Endothelial cell of umbilical vein (primary cell): ENCODE measurements at regions not wholly inside any gene's neighbourhood (a gene's known extent, or its start where the extent isn't known, plus 50 kb on each side); places are given as distances from the start of the nearest gene placed in this dataset.

ENCODE experiments used
- BruUV-seq: library from RNA; stranded (reverse); fragments of 400-500 nt; replicated peaks from 2 replicates; lab custom pipeline; 2021; lab: Mats Ljungman, UMichigan
- CTCF ChIA-PET: fragments of 300-600, 350-600 bp; sonication (Branson Sonifier 250); formaldehyde crosslinking; loops from one replicate; lab custom pipeline; 2021; ENCODE audit warnings: antibody characterized with exemption, inconsistent platforms; lab: Charles Lee
- POLR2A ChIA-PET: fragments of 300-600, 350-600 bp; sonication (Branson Sonifier 250); formaldehyde crosslinking; loops from one replicate; lab custom pipeline; 2021; ENCODE audit warnings: antibody characterized with exemption, inconsistent platforms; lab: Charles Lee
- DNase-seq: peaks from one replicate; pipeline ENCODE4 v3.0.0-alpha.2; 2011; ENCODE audit warnings: low read depth, low spot score
- FAIRE-seq: peaks from 2 replicates; lab custom pipeline; 2011; peaks lifted over from hg19 to GRCh38; lab: Jason Lieb, UNC
- H2AFZ ChIP-seq: 2 replicates; pipeline ENCODE4 v1.6.0; 2012; ENCODE audit warnings: low read depth, low read length, control low read depth, inconsistent platforms
- H3K27ac ChIP-seq: 2 replicates; pipeline ENCODE4 v1.5.1; 2011; ENCODE audit warnings: low read depth, mild to moderate bottlenecking, control low read depth, low read length, moderate library complexity; ENCODE audit not compliant: insufficient read depth
- H3K27me3 ChIP-seq, 2 experiments: 2 replicates each; pipeline versions ENCODE4 v1.6.0 to v1.6.1; 2011; ENCODE audit warnings: low read length in 2 of 2, mixed read lengths in 1 of 2; ENCODE audit not compliant: control insufficient read depth in 2 of 2, insufficient read depth in 2 of 2
- H3K36me3 ChIP-seq, 2 experiments: 2 replicates in 1 of 2; 3 replicates in 1 of 2; pipeline ENCODE4 v1.5.1; 2011; ENCODE audit warnings: low read length in 2 of 2, mild to moderate bottlenecking in 1 of 2, moderate library complexity in 1 of 2; ENCODE audit not compliant: control insufficient read depth in 2 of 2, insufficient read depth in 2 of 2; ENCODE audit errors: extremely low read depth in 1 of 2
- H3K4me1 ChIP-seq: 3 replicates; pipeline ENCODE4 v1.5.1; 2011; ENCODE audit warnings: mild to moderate bottlenecking, low read length; ENCODE audit not compliant: control insufficient read depth, insufficient read depth; ENCODE audit errors: extremely low read depth
- H3K4me2 ChIP-seq: 2 replicates; pipeline ENCODE4 v1.6.1; 2011; ENCODE audit warnings: low read length, control low read depth, mixed read lengths; ENCODE audit not compliant: insufficient read depth
- H3K4me3 ChIP-seq, 3 experiments: fragments of 200-600 bp in 1 of 3; sonication (generic), shearing (Covaris generic) in 1 of 3; replicated peaks in 1 of 3; 2 replicates each; pipeline ENCODE4 v1.5.1; 2011 to 2016; ENCODE audit warnings: control low read depth in 3 of 3, low read length in 3 of 3, mild to moderate bottlenecking in 2 of 3, inconsistent platforms in 1 of 3, low read depth in 1 of 3, moderate library complexity in 1 of 3; ENCODE audit not compliant: insufficient read depth in 1 of 3
- H3K79me2 ChIP-seq: 2 replicates; pipeline ENCODE4 v1.6.0; 2012; ENCODE audit warnings: low read length, inconsistent platforms; ENCODE audit not compliant: control insufficient read depth, insufficient read depth
- H3K9ac ChIP-seq: replicated peaks from 2 replicates; pipeline ENCODE3; 2011; ENCODE audit warnings: low read length, control low read depth; ENCODE audit not compliant: insufficient read depth; ENCODE audit errors: extremely low read depth
- H3K9me1 ChIP-seq: replicated peaks from 3 replicates; pipeline ENCODE4 v1.6.0; 2011; ENCODE audit warnings: mild to moderate bottlenecking, low read length; ENCODE audit not compliant: control insufficient read depth, insufficient read depth; ENCODE audit errors: extremely low read depth
- H3K9me3 ChIP-seq: replicated peaks from 2 replicates; pipeline ENCODE4 v1.5.1; 2012; ENCODE audit warnings: low read length, inconsistent platforms; ENCODE audit not compliant: control insufficient read depth, insufficient read depth
- H4K20me1 ChIP-seq: replicated peaks from 2 replicates; pipeline ENCODE3; 2011; ENCODE audit warnings: mild to moderate bottlenecking, low read length; ENCODE audit not compliant: control insufficient read depth, insufficient read depth; ENCODE audit errors: extremely low read depth
- EZH2 ChIP-seq: IDR thresholded peaks from 2 replicates; pipeline ENCODE4 v1.6.1; 2012; ENCODE audit warnings: borderline replicate concordance, low read depth, mild to moderate bottlenecking, moderate library complexity, low read length, inconsistent platforms; ENCODE audit not compliant: severe bottlenecking
- FOS ChIP-seq: IDR thresholded peaks from 2 replicates; pipeline ENCODE4 v1.6.1; 2011; ENCODE audit warnings: mild to moderate bottlenecking, low read length, moderate library complexity, borderline replicate concordance; ENCODE audit not compliant: insufficient read depth
- JUN ChIP-seq: IDR thresholded peaks from 2 replicates; pipeline ENCODE4 v1.6.1; 2011; ENCODE audit warnings: borderline replicate concordance, low read depth; ENCODE audit not compliant: insufficient read length, insufficient read depth
- MAX ChIP-seq: IDR thresholded peaks from 2 replicates; pipeline ENCODE4 v1.6.1; 2011; ENCODE audit not compliant: insufficient read depth, insufficient read length
- MYC ChIP-seq: IDR thresholded peaks from one replicate; pipeline ENCODE4 v1.6.1; 2011; ENCODE audit warnings: mild to moderate bottlenecking, low read depth, low read length
- POLR2A ChIP-seq: IDR thresholded peaks from 2 replicates; pipeline ENCODE4 v1.6.1; 2012; ENCODE audit warnings: low read depth, mild to moderate bottlenecking, control low read depth, low read length
- POLR2AphosphoS5 ChIP-seq: IDR thresholded peaks from 2 replicates; pipeline ENCODE4 v1.6.1; 2012; ENCODE audit warnings: low read depth, mild to moderate bottlenecking, control low read depth, low read length, moderate library complexity; ENCODE audit not compliant: insufficient read depth
- dilution Hi-C: fragments of 300-500 bp; cut with MboI; formaldehyde crosslinking; loops from one replicate; pipeline ENCODE4 v1.15.0; 2019; ENCODE audit warnings: low sequenced_read_pairs; ENCODE audit not compliant: extremely low pct_ligation_motif_present
- intact Hi-C: fragments of 100-400 bp; cut with micrococcal nuclease; formaldehyde crosslinking; loops from one replicate; pipeline ENCODE4 v1.10.0; 2022
- TF ChIP-seq, protein P1 (sequence below), 2 donors: IDR thresholded peaks; 1 replicate in 1 of 2; 2 replicates in 1 of 2; pipeline ENCODE4 v1.5.1; 2011; ENCODE audit warnings: low read length in 2 of 2, mild to moderate bottlenecking in 2 of 2, moderate library complexity in 2 of 2, control low read depth in 1 of 2, inconsistent platforms in 1 of 2, low read depth in 1 of 2; ENCODE audit not compliant: insufficient read depth in 1 of 2; ENCODE audit errors: extremely low read depth in 1 of 2

GRCh38 chr22:23453277-23453676, 126.8 kb downstream of the IGLL1 start:
- no peaks in the 10 kb centered on the region for H4K20me1 ChIP-seq
- FAIRE-seq: no peak
- dilution Hi-C loops (no loop called here), intact Hi-C loops (no loop called here)
- no peaks in the 10 kb centered on the region for H3K79me2 ChIP-seq
- DNase-seq: no peak
- ChIA-PET CTCF (no interaction called here), POLR2A (no interaction called here)
- H2AFZ ChIP-seq: no peak overlapping the region
- H3K9me1 ChIP-seq: no peaks in the 10 kb centered on the region
- no TSS peak for BruUV-seq
- no peaks in the 10 kb centered on the region for H3K4me1 ChIP-seq
- no peak overlapping the region for H3K9ac ChIP-seq
- H3K27me3 ChIP-seq: no peaks in the 10 kb centered on the region
- no peak overlapping the region for H3K4me3 ChIP-seq
- no peak overlapping the region for H3K4me2 ChIP-seq
- H3K36me3 ChIP-seq: no peaks in the 10 kb centered on the region
- TF ChIP-seq EZH2 (no peak), MAX (no peak)
- H3K27ac ChIP-seq: no peak overlapping the region
- H3K9me3 ChIP-seq: no peaks in the 10 kb centered on the region

GRCh38 chr22:23452231-23453010, 127.7 kb downstream of the IGLL1 start:
- TF ChIP-seq POLR2A (no peak), POLR2AphosphoS5 (no peak), EZH2 (no peak), JUN (no peak), FOS (no peak), MYC (no peak)
- TF ChIP-seq, protein P1, sequence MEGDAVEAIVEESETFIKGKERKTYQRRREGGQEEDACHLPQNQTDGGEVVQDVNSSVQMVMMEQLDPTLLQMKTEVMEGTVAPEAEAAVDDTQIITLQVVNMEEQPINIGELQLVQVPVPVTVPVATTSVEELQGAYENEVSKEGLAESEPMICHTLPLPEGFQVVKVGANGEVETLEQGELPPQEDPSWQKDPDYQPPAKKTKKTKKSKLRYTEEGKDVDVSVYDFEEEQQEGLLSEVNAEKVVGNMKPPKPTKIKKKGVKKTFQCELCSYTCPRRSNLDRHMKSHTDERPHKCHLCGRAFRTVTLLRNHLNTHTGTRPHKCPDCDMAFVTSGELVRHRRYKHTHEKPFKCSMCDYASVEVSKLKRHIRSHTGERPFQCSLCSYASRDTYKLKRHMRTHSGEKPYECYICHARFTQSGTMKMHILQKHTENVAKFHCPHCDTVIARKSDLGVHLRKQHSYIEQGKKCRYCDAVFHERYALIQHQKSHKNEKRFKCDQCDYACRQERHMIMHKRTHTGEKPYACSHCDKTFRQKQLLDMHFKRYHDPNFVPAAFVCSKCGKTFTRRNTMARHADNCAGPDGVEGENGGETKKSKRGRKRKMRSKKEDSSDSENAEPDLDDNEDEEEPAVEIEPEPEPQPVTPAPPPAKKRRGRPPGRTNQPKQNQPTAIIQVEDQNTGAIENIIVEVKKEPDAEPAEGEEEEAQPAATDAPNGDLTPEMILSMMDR (IDR thresholded peaks at IDR 0.05; ENCODE audit: extremely low read depth in 1 of 2, insufficient read depth in 1 of 2, low read depth in 1 of 2, low read length in 2 of 2): no peak
- BruUV-seq: no TSS peak
- no peaks in the 10 kb centered on the region for H3K9me3 ChIP-seq
- no peak overlapping the region for H3K4me2 ChIP-seq
- intact Hi-C loops (no loop called here), dilution Hi-C loops (no loop called here)
- CTCF ChIA-PET: no interaction called here
- no peak overlapping the region for H3K27ac ChIP-seq
- H3K9ac ChIP-seq: no peak overlapping the region
- H4K20me1 ChIP-seq: no peaks in the 10 kb centered on the region
- H3K9me1 ChIP-seq: no peaks in the 10 kb centered on the region
- H2AFZ ChIP-seq: no peak overlapping the region
- H3K36me3 ChIP-seq: no peaks in the 10 kb centered on the region
- no peak overlapping the region for H3K4me3 ChIP-seq
- no peaks in the 10 kb centered on the region for H3K27me3 ChIP-seq
- POLR2A ChIA-PET: no interaction called here
- no peak for DNase-seq
- H3K4me1 ChIP-seq: no peaks in the 10 kb centered on the region
- no peak for FAIRE-seq
- H3K79me2 ChIP-seq: no peaks in the 10 kb centered on the region
